ENCODE measurements at regions not wholly inside any gene's neighbourhood (a gene's known extent, or its start where the extent isn't known, plus 50 kb on each side); places are given as distances from the start of the nearest gene placed in this dataset.

- TF ChIP-seq, protein P1, sequence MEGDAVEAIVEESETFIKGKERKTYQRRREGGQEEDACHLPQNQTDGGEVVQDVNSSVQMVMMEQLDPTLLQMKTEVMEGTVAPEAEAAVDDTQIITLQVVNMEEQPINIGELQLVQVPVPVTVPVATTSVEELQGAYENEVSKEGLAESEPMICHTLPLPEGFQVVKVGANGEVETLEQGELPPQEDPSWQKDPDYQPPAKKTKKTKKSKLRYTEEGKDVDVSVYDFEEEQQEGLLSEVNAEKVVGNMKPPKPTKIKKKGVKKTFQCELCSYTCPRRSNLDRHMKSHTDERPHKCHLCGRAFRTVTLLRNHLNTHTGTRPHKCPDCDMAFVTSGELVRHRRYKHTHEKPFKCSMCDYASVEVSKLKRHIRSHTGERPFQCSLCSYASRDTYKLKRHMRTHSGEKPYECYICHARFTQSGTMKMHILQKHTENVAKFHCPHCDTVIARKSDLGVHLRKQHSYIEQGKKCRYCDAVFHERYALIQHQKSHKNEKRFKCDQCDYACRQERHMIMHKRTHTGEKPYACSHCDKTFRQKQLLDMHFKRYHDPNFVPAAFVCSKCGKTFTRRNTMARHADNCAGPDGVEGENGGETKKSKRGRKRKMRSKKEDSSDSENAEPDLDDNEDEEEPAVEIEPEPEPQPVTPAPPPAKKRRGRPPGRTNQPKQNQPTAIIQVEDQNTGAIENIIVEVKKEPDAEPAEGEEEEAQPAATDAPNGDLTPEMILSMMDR (IDR thresholded peaks at IDR 0.05), result no peak
- no peak for TF ChIP-seq POLR2AphosphoS5 (IDR thresholded peaks at IDR 0.05)
- TF ChIP-seq POLR2A (IDR thresholded peaks at IDR 0.05), result no peak
- TF ChIP-seq EP300 (IDR thresholded peaks at IDR 0.05), result no peak
These were observed 57.2 kb upstream of the ELMO1 start for GRCh38 chr7:37505750-37506353.
